HL-60 (cell line): ENCODE measurements at regions not wholly inside any gene's neighbourhood (a gene's known extent, or its start where the extent isn't known, plus 50 kb on each side); places are given as distances from the start of the nearest gene placed in this dataset.

Source experiments
- GABPA ChIP-seq: IDR thresholded peaks from 2 replicates; pipeline ENCODE4 v1.6.1; 2012; ENCODE audit warnings: low read depth
- TF ChIP-seq, protein P1 (sequence below): IDR thresholded peaks from one replicate; pipeline ENCODE4 v1.5.1; 2011; ENCODE audit warnings: low read length, control low read depth, inconsistent platforms; ENCODE audit not compliant: insufficient read depth

DNA sequence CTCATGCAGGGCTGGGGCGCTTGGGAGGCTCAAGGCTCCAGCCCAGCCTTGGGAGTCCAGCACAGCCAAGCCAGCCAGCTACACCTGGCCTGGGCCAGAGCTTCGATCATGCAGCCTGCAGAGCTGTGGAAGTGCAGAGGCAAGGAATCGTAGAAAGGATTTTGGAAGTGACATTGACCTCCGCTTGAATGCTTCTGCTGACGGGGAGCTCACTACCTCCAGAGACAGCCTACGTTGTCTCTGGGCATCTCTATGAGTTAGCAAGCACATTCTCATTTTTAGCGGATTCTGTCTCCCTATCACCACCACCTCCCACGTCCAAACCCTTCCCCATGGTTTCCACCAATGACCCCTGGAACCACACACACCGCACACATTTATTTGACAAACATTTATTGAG is 88.5 kb downstream of the MICALL2 start:
- no peak for TF ChIP-seq GABPA
- TF ChIP-seq, protein P1, sequence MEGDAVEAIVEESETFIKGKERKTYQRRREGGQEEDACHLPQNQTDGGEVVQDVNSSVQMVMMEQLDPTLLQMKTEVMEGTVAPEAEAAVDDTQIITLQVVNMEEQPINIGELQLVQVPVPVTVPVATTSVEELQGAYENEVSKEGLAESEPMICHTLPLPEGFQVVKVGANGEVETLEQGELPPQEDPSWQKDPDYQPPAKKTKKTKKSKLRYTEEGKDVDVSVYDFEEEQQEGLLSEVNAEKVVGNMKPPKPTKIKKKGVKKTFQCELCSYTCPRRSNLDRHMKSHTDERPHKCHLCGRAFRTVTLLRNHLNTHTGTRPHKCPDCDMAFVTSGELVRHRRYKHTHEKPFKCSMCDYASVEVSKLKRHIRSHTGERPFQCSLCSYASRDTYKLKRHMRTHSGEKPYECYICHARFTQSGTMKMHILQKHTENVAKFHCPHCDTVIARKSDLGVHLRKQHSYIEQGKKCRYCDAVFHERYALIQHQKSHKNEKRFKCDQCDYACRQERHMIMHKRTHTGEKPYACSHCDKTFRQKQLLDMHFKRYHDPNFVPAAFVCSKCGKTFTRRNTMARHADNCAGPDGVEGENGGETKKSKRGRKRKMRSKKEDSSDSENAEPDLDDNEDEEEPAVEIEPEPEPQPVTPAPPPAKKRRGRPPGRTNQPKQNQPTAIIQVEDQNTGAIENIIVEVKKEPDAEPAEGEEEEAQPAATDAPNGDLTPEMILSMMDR: no peak
